HepG2 (cell line): ENCODE measurements at regions not wholly inside any gene's neighbourhood (a gene's known extent, or its start where the extent isn't known, plus 50 kb on each side); places are given as distances from the start of the nearest gene placed in this dataset.
A peak's percentile ranks its signal among the peaks of the same experiment; 100 is the strongest.

ENCODE experiments used
- ATAC-seq: fragments of 200-7000 bp; cut with Tn5 transposase; 3 replicates; pipeline ENCODE4 v1.9.1; 2020; ENCODE audit warnings: mild to moderate bottlenecking, moderate library complexity
- BruUV-seq: library from RNA; stranded (reverse); fragments of 400-500 nt; replicated peaks from 2 replicates; lab custom pipeline; 2021; lab: Mats Ljungman, UMichigan
- CTCF ChIA-PET: fragments of 300-600 bp; formaldehyde crosslinking; extraction: SDS; loops from one replicate; lab custom pipeline; 2021; ENCODE audit warnings: low total read pairs, inconsistent platforms, low intra/inter-chr PET ratio; lab: Yijun Ruan, JAX
- POLR2A ChIA-PET: fragments of 350-600 bp; sonication (Branson Sonifier 250); formaldehyde crosslinking; loops from one replicate; lab custom pipeline; 2020; ENCODE audit warnings: antibody characterized with exemption, inconsistent platforms; lab: Yijun Ruan, JAX
- DNase-seq: peaks from one replicate; pipeline ENCODE4 v3.0.0-alpha.2; 2015; ENCODE audit warnings: low spot score
- FAIRE-seq: peaks from 3 replicates; lab custom pipeline; 2011; peaks lifted over from hg19 to GRCh38; lab: Jason Lieb, UNC
- H2AFZ ChIP-seq: one replicate; pipeline ENCODE4 v1.6.1; 2011; ENCODE audit warnings: low read length, inconsistent platforms
- H3K27ac ChIP-seq: fragments of 300-600 bp; 3 replicates; pipeline ENCODE4 v1.8.0; 2011; ENCODE audit warnings: mixed run types, mild to moderate bottlenecking, mixed read lengths, low read length, inconsistent platforms; ENCODE audit not compliant: insufficient read depth; ENCODE audit errors: extremely low read length
- H3K27me3 ChIP-seq, 2 experiments: fragments of 200-600 bp in 1 of 2; 2 replicates in 1 of 2; 3 replicates in 1 of 2; pipeline versions ENCODE4 v1.6.0 to v1.8.0; 2011; ENCODE audit warnings: low read length in 2 of 2, mild to moderate bottlenecking in 2 of 2, moderate library complexity in 2 of 2, inconsistent platforms in 1 of 2; ENCODE audit not compliant: insufficient read depth in 2 of 2, control insufficient read depth in 1 of 2
- H3K36me3 ChIP-seq, 2 experiments: fragments of 200-600 bp in 1 of 2; replicated peaks in 1 of 2; 2 replicates in 1 of 2; 3 replicates in 1 of 2; pipeline versions ENCODE4 v1.5.1 to v1.8.0; 2011; ENCODE audit warnings: low read length in 2 of 2, inconsistent platforms in 1 of 2; ENCODE audit not compliant: insufficient read depth in 2 of 2, control insufficient read depth in 1 of 2
- H3K4me1 ChIP-seq: 2 replicates; pipeline ENCODE4 v1.5.1; 2012; ENCODE audit warnings: low read length, inconsistent platforms; ENCODE audit not compliant: insufficient read depth
- H3K4me2 ChIP-seq: 2 replicates; pipeline ENCODE4 v1.6.0; 2011; ENCODE audit warnings: low read depth, low read length, inconsistent platforms
- H3K4me3 ChIP-seq, 3 experiments: fragments of 200-600 bp in 1 of 3; sonication (generic), shearing (Covaris generic) in 1 of 3; replicated peaks in 1 of 3; 2 replicates each; pipeline ENCODE4 v1.5.1; 2011 to 2016; ENCODE audit warnings: low read length in 3 of 3, inconsistent platforms in 2 of 3, low read depth in 2 of 3, mild to moderate bottlenecking in 2 of 3, control low read depth in 1 of 3, mixed read lengths in 1 of 3; ENCODE audit not compliant: insufficient read depth in 1 of 3
- H3K79me2 ChIP-seq: one replicate; pipeline ENCODE4 v1.6.1; 2011; ENCODE audit warnings: low read length, inconsistent platforms; ENCODE audit not compliant: insufficient read depth
- H3K9ac ChIP-seq: 2 replicates; pipeline ENCODE4 v1.6.0; 2011; ENCODE audit warnings: mild to moderate bottlenecking, low read depth, low read length, inconsistent platforms; ENCODE audit not compliant: insufficient read depth
- H3K9me3 ChIP-seq: 2 replicates; pipeline ENCODE4 v1.5.1; 2012; ENCODE audit warnings: mild to moderate bottlenecking, low read length
- H4K20me1 ChIP-seq: 2 replicates; pipeline ENCODE4 v1.6.0; 2011; ENCODE audit warnings: inconsistent platforms, mild to moderate bottlenecking, low read length, moderate library complexity; ENCODE audit not compliant: insufficient read depth
- ATF7 ChIP-seq, 2 experiments: fragments of 450-650 bp in 1 of 2; sonication (generic) in 1 of 2; formaldehyde crosslinking in 1 of 2; IDR thresholded peaks; 2 replicates each; pipeline versions ENCODE4 v1.4.0 to v1.6.1; 2016 to 2020; ENCODE audit warnings: antibody characterized with exemption in 1 of 2, mild to moderate bottlenecking in 1 of 2, missing genetic modification reagents in 1 of 2
- CENPX ChIP-seq: sonication (generic); formaldehyde crosslinking; IDR thresholded peaks from 2 replicates; pipeline ENCODE4 v1.9.0; 2021; ENCODE audit warnings: mild to moderate bottlenecking, missing genetic modification reagents, moderate library complexity
- CREB1 ChIP-seq, 2 experiments: fragments of 450-650 bp in 1 of 2; IDR thresholded peaks; 2 replicates each; pipeline ENCODE4 v1.6.1; 2016 to 2017; ENCODE audit warnings: control low read depth in 1 of 2, mild to moderate bottlenecking in 1 of 2, missing compliant biosample characterization in 1 of 2, missing genetic modification characterization in 1 of 2
- MED1 ChIP-seq: sonication (generic); formaldehyde crosslinking; IDR thresholded peaks from 2 replicates; pipeline ENCODE4 v1.4.0; 2020; ENCODE audit warnings: missing genetic modification reagents
- WGBS: methylation state at CpG from one replicate; pipeline ENCODE4 v1.1.6; 2017; ENCODE audit warnings: low lambda C conversion rate; 5-methylcytosine and 5-hydroxymethylcytosine counted together
- in situ Hi-C: cut with HindIII; loops from 2 replicates; pipeline ENCODE4 v1.10.0; 2017; ENCODE audit warnings: low pct_unique_long_range_greater_than_20kb; ENCODE audit not compliant: extremely low pct_ligation_motif_present
- intact Hi-C: fragments of 100-400 bp; cut with micrococcal nuclease; formaldehyde crosslinking; loops from one replicate; pipeline ENCODE4 v1.10.0; 2022; ENCODE audit not compliant: unreplicated experiment
- TF ChIP-seq, protein P1 (sequence below): fragments of 450-650 bp; IDR thresholded peaks from 2 replicates; pipeline ENCODE4 v1.6.1; 2016

DNA sequence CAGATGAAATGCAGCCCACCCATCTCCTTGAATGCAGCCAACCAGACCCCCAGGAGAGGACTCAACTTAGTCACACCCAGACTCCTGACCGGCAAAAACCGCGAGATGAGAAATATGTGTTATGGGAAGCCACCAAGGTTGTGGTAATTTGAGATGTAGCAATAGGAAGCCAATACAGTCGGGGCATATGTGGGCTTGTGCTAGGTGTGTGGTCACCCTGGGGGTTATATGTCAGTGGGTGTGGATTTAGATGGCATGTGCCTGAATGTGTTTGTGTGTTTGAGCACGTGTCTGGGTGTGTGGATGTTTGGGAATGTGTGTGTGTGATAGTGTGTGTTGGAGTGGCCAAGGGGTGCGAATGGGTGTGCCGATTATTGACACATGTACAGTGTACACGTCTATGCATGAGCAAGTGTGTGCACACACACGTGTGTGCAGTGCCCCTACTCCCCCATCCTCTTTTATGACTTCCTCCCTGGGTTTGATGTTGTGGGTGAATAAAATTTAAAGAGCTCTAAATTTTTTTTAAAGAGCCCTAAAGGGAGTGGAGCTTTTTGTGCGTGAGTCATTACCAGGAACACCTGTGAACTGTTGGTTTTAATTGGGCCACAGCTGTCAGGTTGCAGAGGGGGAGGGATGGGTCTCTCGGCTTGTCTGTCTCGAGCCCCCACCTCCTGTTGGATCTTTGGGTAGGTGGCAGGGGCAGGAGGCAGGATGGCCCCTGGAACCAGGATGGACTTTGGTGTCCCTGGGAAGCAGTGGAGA is 86.8 kb downstream of the LHX2 start:
- H3K27me3 ChIP-seq, result peaks cover 4 to 59% of the 10 kb centered on the region in 2 experiments; a peak in 4 of 5 replicates
- TF ChIP-seq, protein P1, sequence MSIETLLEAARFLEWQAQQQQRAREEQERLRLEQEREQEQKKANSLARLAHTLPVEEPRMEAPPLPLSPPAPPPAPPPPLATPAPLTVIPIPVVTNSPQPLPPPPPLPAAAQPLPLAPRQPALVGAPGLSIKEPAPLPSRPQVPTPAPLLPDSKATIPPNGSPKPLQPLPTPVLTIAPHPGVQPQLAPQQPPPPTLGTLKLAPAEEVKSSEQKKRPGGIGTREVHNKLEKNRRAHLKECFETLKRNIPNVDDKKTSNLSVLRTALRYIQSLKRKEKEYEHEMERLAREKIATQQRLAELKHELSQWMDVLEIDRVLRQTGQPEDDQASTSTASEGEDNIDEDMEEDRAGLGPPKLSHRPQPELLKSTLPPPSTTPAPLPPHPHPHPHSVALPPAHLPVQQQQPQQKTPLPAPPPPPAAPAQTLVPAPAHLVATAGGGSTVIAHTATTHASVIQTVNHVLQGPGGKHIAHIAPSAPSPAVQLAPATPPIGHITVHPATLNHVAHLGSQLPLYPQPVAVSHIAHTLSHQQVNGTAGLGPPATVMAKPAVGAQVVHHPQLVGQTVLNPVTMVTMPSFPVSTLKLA, result peak; percentile 95
- TF ChIP-seq MED1 (CRISPR knock-in tag), result no peak
- no peak overlapping the region for H2AFZ ChIP-seq
- H3K9ac ChIP-seq, result no peak overlapping the region
- H4K20me1 ChIP-seq, result no peaks in the 10 kb centered on the region
- H3K4me3 ChIP-seq, result no peak overlapping the region
- no peaks in the 10 kb centered on the region for H3K9me3 ChIP-seq
- in situ Hi-C loops, result no loop called here
- BruUV-seq, result no TSS peak
- intact Hi-C loops, result no loop called here
- ATAC-seq, result no peak
- no peaks in the 10 kb centered on the region for H3K4me1 ChIP-seq
- FAIRE-seq, result no peak
- no peaks in the 10 kb centered on the region for H3K36me3 ChIP-seq
- no peak overlapping the region for H3K4me2 ChIP-seq
- POLR2A ChIA-PET, result no interaction called here
- DNase-seq, result no peak
- H3K79me2 ChIP-seq, result no peaks in the 10 kb centered on the region
- no peak overlapping the region for H3K27ac ChIP-seq
- WGBS, result 26% methylated on average over 12 of the region's 12 CpGs
- CTCF ChIA-PET, result no interaction called here

DNA sequence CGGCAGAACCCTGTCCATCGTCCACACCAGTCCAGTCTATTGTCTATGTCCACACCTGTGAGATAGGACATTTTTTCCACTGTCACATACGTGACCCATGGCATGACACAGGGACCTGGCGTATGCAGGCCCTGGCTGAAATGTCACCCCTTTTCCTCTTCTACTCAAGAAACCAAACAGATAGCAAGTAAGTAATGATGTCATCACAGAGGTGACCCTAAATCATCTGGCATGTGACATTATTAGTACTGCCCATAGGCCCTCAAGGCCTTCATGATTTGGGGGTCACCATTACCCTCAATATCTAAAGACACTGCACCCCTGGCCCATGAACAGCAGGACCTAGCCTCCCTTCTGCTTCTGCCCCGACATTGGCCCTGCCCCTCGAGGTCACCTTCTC is 88.3 kb downstream of the LHX2 start:
- ChIA-PET POLR2A (no interaction called here), CTCF (no interaction called here)
- WGBS, result 18% methylated on average over 6 of the region's 6 CpGs
- Histone ChIP-seq H3K79me2 (no peaks in the 10 kb centered on the region), H3K4me1 (no peaks in the 10 kb centered on the region), H2AFZ (no peak overlapping the region), H3K4me2 (no peak overlapping the region), H3K9me3 (no peaks in the 10 kb centered on the region), H3K27ac (no peak overlapping the region), H3K36me3 (no peaks in the 10 kb centered on the region), H4K20me1 (no peaks in the 10 kb centered on the region), H3K9ac (no peak overlapping the region), H3K4me3 (no peak overlapping the region), H3K27me3 (peaks cover 4 to 57% of the 10 kb centered on the region in 2 experiments; a peak in 3 of 5 replicates)
- TF ChIP-seq CENPX (CRISPR knock-in tag) (no peak), CREB1 (IDR thresholded peaks at IDR 0.05) (peak; percentile 48; the same call in 1 of the 2 replicates), CREB1 (CRISPR knock-in tag; IDR thresholded peaks at IDR 0.05) (no peak), ATF7 (IDR thresholded peaks at IDR 0.05) (peak; percentile 91), ATF7 (CRISPR knock-in tag; IDR thresholded peaks at IDR 0.05) (no peak)
- no peak for FAIRE-seq
- no peak for DNase-seq
- ATAC-seq, result no peak
- intact Hi-C loops, result no loop called here
- no TSS peak for BruUV-seq
- in situ Hi-C loops, result no loop called here
